Fibroblast of lung (primary cell): ENCODE measurements at regions not wholly inside any gene's neighbourhood (a gene's known extent, or its start where the extent isn't known, plus 50 kb on each side); places are given as distances from the start of the nearest gene placed in this dataset.

ENCODE experiments used
- EZH2 ChIP-seq: IDR thresholded peaks from 2 replicates; pipeline ENCODE4 v1.5.1; 2012; ENCODE audit warnings: low read length, control low read depth, mild to moderate bottlenecking; ENCODE audit errors: missing control alignments
- TF ChIP-seq, protein P1 (sequence below), 2 donors: IDR thresholded peaks in 1 of 2; conservative IDR thresholded peaks in 1 of 2; 1 replicate in 1 of 2; 2 replicates in 1 of 2; pipeline ENCODE4 v1.5.1; 2011 to 2012; ENCODE audit warnings: low read length in 2 of 2, control low read depth in 1 of 2, inconsistent platforms in 1 of 2, low read depth in 1 of 2, mild to moderate bottlenecking in 1 of 2

- TF ChIP-seq, protein P1, sequence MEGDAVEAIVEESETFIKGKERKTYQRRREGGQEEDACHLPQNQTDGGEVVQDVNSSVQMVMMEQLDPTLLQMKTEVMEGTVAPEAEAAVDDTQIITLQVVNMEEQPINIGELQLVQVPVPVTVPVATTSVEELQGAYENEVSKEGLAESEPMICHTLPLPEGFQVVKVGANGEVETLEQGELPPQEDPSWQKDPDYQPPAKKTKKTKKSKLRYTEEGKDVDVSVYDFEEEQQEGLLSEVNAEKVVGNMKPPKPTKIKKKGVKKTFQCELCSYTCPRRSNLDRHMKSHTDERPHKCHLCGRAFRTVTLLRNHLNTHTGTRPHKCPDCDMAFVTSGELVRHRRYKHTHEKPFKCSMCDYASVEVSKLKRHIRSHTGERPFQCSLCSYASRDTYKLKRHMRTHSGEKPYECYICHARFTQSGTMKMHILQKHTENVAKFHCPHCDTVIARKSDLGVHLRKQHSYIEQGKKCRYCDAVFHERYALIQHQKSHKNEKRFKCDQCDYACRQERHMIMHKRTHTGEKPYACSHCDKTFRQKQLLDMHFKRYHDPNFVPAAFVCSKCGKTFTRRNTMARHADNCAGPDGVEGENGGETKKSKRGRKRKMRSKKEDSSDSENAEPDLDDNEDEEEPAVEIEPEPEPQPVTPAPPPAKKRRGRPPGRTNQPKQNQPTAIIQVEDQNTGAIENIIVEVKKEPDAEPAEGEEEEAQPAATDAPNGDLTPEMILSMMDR (conservative IDR thresholded peaks at IDR 0.05 in 1 of 2, IDR thresholded peaks at IDR 0.05 in 1 of 2; ENCODE audit: low read depth in 1 of 2, low read length in 2 of 2) = no peak
- no peak for TF ChIP-seq EZH2
Measured at GRCh38 chr5:159743234-159743633, 173.0 kb upstream of the ADRA1B start.
